ENCODE measurements at regions not wholly inside any gene's neighbourhood (a gene's known extent, or its start where the extent isn't known, plus 50 kb on each side); places are given as distances from the start of the nearest gene placed in this dataset.

DNA sequence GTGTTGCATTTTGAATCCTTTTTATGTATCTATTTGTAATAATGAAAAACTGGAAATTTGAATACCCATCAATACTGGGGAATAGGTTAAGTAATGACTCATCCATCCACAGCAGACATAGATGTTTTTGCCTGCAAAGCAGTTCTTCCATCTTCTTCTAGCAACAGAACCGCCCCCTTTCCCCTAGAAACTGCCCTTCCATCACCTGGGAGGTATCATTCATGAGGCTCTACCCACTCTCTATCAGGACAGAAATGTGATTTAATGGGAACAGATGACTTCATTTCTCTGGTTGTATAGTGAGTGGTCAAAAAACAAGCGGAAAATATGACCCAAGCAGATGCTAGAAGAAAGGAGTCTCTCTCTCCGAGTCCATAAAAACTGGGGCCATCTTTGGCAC lies 532.8 kb downstream of the UQCRFS1 start:
- H3K27ac ChIP-seq (replicated peaks): no peak overlapping the region
- TF ChIP-seq SPI1 (IDR thresholded peaks at IDR 0.05; ENCODE audit: borderline replicate concordance, low read depth): no peak
- TF ChIP-seq, protein P1, sequence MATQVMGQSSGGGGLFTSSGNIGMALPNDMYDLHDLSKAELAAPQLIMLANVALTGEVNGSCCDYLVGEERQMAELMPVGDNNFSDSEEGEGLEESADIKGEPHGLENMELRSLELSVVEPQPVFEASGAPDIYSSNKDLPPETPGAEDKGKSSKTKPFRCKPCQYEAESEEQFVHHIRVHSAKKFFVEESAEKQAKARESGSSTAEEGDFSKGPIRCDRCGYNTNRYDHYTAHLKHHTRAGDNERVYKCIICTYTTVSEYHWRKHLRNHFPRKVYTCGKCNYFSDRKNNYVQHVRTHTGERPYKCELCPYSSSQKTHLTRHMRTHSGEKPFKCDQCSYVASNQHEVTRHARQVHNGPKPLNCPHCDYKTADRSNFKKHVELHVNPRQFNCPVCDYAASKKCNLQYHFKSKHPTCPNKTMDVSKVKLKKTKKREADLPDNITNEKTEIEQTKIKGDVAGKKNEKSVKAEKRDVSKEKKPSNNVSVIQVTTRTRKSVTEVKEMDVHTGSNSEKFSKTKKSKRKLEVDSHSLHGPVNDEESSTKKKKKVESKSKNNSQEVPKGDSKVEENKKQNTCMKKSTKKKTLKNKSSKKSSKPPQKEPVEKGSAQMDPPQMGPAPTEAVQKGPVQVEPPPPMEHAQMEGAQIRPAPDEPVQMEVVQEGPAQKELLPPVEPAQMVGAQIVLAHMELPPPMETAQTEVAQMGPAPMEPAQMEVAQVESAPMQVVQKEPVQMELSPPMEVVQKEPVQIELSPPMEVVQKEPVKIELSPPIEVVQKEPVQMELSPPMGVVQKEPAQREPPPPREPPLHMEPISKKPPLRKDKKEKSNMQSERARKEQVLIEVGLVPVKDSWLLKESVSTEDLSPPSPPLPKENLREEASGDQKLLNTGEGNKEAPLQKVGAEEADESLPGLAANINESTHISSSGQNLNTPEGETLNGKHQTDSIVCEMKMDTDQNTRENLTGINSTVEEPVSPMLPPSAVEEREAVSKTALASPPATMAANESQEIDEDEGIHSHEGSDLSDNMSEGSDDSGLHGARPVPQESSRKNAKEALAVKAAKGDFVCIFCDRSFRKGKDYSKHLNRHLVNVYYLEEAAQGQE (IDR thresholded peaks at IDR 0.05; ENCODE audit: insufficient replicate concordance, low read depth): no peak
- no peak for TF ChIP-seq GABPA (IDR thresholded peaks at IDR 0.05; ENCODE audit: low read depth)
- TF ChIP-seq POLR2AphosphoS5 (IDR thresholded peaks at IDR 0.05; ENCODE audit: low read depth): no peak
- TF ChIP-seq CTCF (IDR thresholded peaks at IDR 0.05; ENCODE audit: insufficient read depth, low read length): no peak
- no peak overlapping the region for H3K4me3 ChIP-seq (replicated peaks; ENCODE audit: insufficient read depth, low read length)
- DNase-seq (ENCODE audit: low read depth in 1 of 2, low spot score in 1 of 2): no peak
- no peaks in the 10 kb centered on the region for H3K27me3 ChIP-seq (ENCODE audit: insufficient read depth, poor library complexity, severe bottlenecking)

- TF ChIP-seq, protein P1 (IDR thresholded peaks at IDR 0.05; ENCODE audit: insufficient replicate concordance, low read depth): no peak
- TF ChIP-seq CTCF (IDR thresholded peaks at IDR 0.05; ENCODE audit: insufficient read depth, low read length): no peak
- H3K4me3 ChIP-seq (replicated peaks; ENCODE audit: insufficient read depth, low read length): no peak overlapping the region
- no peak overlapping the region for H3K27ac ChIP-seq (replicated peaks)
- no peak for DNase-seq (ENCODE audit: low read depth in 1 of 2, low spot score in 1 of 2)
- H3K27me3 ChIP-seq (ENCODE audit: insufficient read depth, poor library complexity, severe bottlenecking): no peaks in the 10 kb centered on the region
These were observed 542.1 kb downstream of the UQCRFS1 start for GRCh38 chr19:28670836-28671235.

- no peak for DNase-seq (ENCODE audit: low read depth in 1 of 2, low spot score in 1 of 2)
- TF ChIP-seq, protein P1 (IDR thresholded peaks at IDR 0.05; ENCODE audit: insufficient replicate concordance, low read depth): no peak
- TF ChIP-seq POLR2AphosphoS5 (IDR thresholded peaks at IDR 0.05; ENCODE audit: low read depth): no peak
- TF ChIP-seq SPI1 (IDR thresholded peaks at IDR 0.05; ENCODE audit: borderline replicate concordance, low read depth): no peak
- TF ChIP-seq GABPA (IDR thresholded peaks at IDR 0.05; ENCODE audit: low read depth): no peak
- TF ChIP-seq CTCF (IDR thresholded peaks at IDR 0.05; ENCODE audit: insufficient read depth, low read length): no peak
- H3K27me3 ChIP-seq (ENCODE audit: insufficient read depth, poor library complexity, severe bottlenecking): no peaks in the 10 kb centered on the region
- H3K27ac ChIP-seq (replicated peaks): no peak overlapping the region
- no peak overlapping the region for H3K4me3 ChIP-seq (replicated peaks; ENCODE audit: insufficient read depth, low read length)
These were observed 543.1 kb downstream of the UQCRFS1 start for GRCh38 chr19:28669804-28670203.
